Brain microvascular endothelial cell (primary cell): ENCODE measurements at regions not wholly inside any gene's neighbourhood (a gene's known extent, or its start where the extent isn't known, plus 50 kb on each side); places are given as distances from the start of the nearest gene placed in this dataset.

Experiments
- DNase-seq: peaks from one replicate; pipeline ENCODE4 v3.0.0-alpha.2; 2020
- H3K27ac ChIP-seq: fragments of 250-450 bp; sonication (Bioruptor Pico); 2 replicates; pipeline ENCODE4 v1.5.1; 2020; ENCODE audit warnings: mild to moderate bottlenecking, moderate library complexity
- H3K27me3 ChIP-seq: fragments of 250-450 bp; sonication (Bioruptor Pico); replicated peaks from 2 replicates; pipeline ENCODE4 v1.5.1; 2020; ENCODE audit warnings: mild to moderate bottlenecking
- H3K36me3 ChIP-seq: fragments of 250-450 bp; sonication (Bioruptor Pico); replicated peaks from 2 replicates; pipeline ENCODE4 v1.5.1; 2020; ENCODE audit warnings: mild to moderate bottlenecking
- H3K4me3 ChIP-seq: 2 replicates; pipeline ENCODE4 v1.5.1; 2011; ENCODE audit warnings: low read depth, mild to moderate bottlenecking, control low read depth, low read length, moderate library complexity
- CTCF ChIP-seq: IDR thresholded peaks from 2 replicates; pipeline ENCODE4 v1.5.1; 2011; ENCODE audit warnings: low read depth, mild to moderate bottlenecking, moderate library complexity, low read length, control low read depth, inconsistent platforms; ENCODE audit errors: missing control alignments
- in situ Hi-C: cut with HindIII; loops from 2 replicates; pipeline ENCODE4 v1.10.0; 2017; ENCODE audit warnings: low sequenced_read_pairs, low pct_ligation_motif_present

- no peak for DNase-seq
- Histone ChIP-seq H3K36me3 (no peaks in the 10 kb centered on the region), H3K4me3 (no peak overlapping the region), H3K27me3 (no peaks in the 10 kb centered on the region), H3K27ac (no peak overlapping the region)
- in situ Hi-C loops = no loop called here
- no peak for TF ChIP-seq CTCF
Observed at GRCh38 chr7:70953331-70953741, 178.6 kb upstream of the GALNT17 start.

- Histone ChIP-seq H3K27ac (no peak overlapping the region), H3K36me3 (no peaks in the 10 kb centered on the region), H3K27me3 (no peaks in the 10 kb centered on the region), H3K4me3 (no peak overlapping the region)
- TF ChIP-seq CTCF = no peak
- in situ Hi-C loops = no loop called here
- no peak for DNase-seq
Observed at GRCh38 chr7:70953796-70954195, 178.1 kb upstream of the GALNT17 start.

- no peak overlapping the region for H3K27ac ChIP-seq
- DNase-seq = no peak
- H3K36me3 ChIP-seq = no peaks in the 10 kb centered on the region
- TF ChIP-seq CTCF = no peak
- H3K27me3 ChIP-seq = no peaks in the 10 kb centered on the region
- H3K4me3 ChIP-seq = no peak overlapping the region
- in situ Hi-C loops = no loop called here
Observed at GRCh38 chr7:70972693-70973092, 159.3 kb upstream of the GALNT17 start.

GRCh38 chr7:70975754-70976153 lies 156.2 kb upstream of the GALNT17 start:
- no peak for TF ChIP-seq CTCF
- Histone ChIP-seq H3K27ac (no peak overlapping the region), H3K36me3 (no peaks in the 10 kb centered on the region), H3K27me3 (no peaks in the 10 kb centered on the region), H3K4me3 (no peak overlapping the region)
- in situ Hi-C loops = no loop called here
- no peak for DNase-seq

- no peaks in the 10 kb centered on the region for H3K27me3 ChIP-seq
- no peak for DNase-seq
- in situ Hi-C loops = no loop called here
- no peak overlapping the region for H3K27ac ChIP-seq
- no peaks in the 10 kb centered on the region for H3K36me3 ChIP-seq
- H3K4me3 ChIP-seq = no peak overlapping the region
- TF ChIP-seq CTCF = no peak
Observed at GRCh38 chr7:70986297-70986696, 145.6 kb upstream of the GALNT17 start.

- H3K4me3 ChIP-seq = no peak overlapping the region
- in situ Hi-C loops = no loop called here
- H3K27ac ChIP-seq = no peak overlapping the region
- no peak for DNase-seq
- TF ChIP-seq CTCF = no peak
- H3K36me3 ChIP-seq = no peaks in the 10 kb centered on the region
- no peaks in the 10 kb centered on the region for H3K27me3 ChIP-seq
Observed at GRCh38 chr7:70994176-70994575, 137.8 kb upstream of the GALNT17 start.
